ENCODE measurements at regions not wholly inside any gene's neighbourhood (a gene's known extent, or its start where the extent isn't known, plus 50 kb on each side); places are given as distances from the start of the nearest gene placed in this dataset.

DNA sequence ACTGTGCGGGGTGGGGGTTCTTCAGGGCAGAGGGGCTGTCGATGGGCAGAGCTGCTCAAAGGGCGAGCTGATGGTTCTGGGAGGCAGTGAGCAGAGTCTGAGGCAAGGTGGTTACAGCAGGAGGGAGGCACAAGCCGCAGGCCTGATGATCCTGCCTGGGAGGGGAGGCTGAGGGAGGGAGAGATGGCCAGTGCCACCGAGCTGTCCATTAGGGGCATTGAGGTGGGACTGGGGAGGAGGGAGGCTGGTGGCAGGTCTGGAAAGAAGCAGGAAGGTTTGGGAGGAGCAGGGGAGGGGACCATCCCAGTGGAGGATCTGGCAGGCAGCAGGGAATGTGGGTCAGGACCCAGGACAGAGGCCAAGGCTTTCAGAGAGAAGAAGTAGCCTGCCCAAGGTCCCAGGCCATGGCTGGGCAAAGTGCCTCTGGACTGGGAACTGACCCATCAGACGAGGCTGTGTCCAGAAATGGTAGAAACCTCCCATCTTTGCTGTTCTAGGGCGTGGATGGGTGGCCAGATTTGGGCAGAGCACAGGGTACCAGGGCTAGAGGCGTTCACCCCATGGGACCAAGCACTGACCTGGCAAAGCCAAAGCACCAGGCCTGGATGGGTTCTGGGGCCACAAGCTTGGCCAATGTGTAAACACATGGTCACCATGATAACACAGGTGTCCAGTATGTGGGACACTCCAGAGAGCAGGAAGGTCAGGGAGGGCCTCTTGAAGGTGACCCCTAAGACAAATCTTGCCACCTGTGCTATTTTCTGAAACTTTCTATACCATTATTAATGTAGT is 55.5 kb downstream of the INHBB start:
- DNase-seq: no peak
- TF ChIP-seq, protein P1, sequence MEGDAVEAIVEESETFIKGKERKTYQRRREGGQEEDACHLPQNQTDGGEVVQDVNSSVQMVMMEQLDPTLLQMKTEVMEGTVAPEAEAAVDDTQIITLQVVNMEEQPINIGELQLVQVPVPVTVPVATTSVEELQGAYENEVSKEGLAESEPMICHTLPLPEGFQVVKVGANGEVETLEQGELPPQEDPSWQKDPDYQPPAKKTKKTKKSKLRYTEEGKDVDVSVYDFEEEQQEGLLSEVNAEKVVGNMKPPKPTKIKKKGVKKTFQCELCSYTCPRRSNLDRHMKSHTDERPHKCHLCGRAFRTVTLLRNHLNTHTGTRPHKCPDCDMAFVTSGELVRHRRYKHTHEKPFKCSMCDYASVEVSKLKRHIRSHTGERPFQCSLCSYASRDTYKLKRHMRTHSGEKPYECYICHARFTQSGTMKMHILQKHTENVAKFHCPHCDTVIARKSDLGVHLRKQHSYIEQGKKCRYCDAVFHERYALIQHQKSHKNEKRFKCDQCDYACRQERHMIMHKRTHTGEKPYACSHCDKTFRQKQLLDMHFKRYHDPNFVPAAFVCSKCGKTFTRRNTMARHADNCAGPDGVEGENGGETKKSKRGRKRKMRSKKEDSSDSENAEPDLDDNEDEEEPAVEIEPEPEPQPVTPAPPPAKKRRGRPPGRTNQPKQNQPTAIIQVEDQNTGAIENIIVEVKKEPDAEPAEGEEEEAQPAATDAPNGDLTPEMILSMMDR (IDR thresholded peaks at IDR 0.05): no peak
- Mint-ChIP-seq H3K27me3 (ENCODE audit: low read depth, poor library complexity) (peaks cover 40% of the 10 kb centered on the region), H3K4me1 (peaks cover 19% of the 10 kb centered on the region), H3K27ac (no peak overlapping the region), H3K36me3 (ENCODE audit: low read depth) (no peaks in the 10 kb centered on the region), H3K4me3 (no peak overlapping the region), H3K9me3 (no peaks in the 10 kb centered on the region)

DNA sequence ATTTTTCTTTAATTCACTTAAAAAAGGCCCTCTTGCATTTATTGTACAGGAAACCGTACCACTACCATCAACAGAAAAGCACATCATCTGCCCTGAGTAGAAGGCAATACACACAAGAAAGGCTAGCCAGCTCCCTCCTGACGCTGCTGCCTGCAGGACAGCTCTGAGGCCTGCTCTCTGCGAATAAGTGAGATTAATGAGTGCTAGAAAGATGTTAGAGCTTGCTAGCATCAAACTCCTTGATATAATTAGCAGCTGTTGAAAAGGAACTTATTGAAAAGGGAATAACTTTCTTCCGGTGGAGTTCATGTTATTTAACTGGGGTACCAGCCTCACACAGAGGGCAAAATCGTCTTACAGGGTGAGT is 56.1 kb downstream of the INHBB start:
- DNase-seq: no peak
- Mint-ChIP-seq H3K9me3 (no peaks in the 10 kb centered on the region), H3K4me3 (no peak overlapping the region), H3K4me1 (peaks cover 13% of the 10 kb centered on the region), H3K36me3 (ENCODE audit: low read depth) (no peaks in the 10 kb centered on the region), H3K27ac (no peak overlapping the region), H3K27me3 (ENCODE audit: low read depth, poor library complexity) (peaks cover 40% of the 10 kb centered on the region)
- TF ChIP-seq, protein P1 (IDR thresholded peaks at IDR 0.05): no peak

DNA sequence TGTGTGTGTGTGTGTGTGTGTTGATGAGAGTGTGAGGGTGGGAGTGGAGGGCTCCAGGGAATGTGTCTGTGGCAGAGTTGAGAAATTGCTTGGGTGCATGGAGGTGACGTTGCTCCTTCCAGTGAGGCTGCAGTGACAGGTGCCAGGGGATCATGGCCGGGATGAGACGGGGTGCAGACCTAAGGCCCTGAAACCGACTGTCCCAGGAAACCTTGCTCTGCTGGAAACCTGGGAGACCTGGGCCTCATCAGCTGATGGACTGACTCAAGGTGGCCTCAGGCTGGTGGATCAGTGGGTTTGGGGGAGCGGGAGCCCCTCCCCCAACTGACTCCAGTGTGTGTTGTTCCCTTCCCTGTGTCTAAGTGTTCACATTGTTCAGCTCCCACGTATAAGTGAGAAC is 56.6 kb downstream of the INHBB start:
- TF ChIP-seq, protein P1 (IDR thresholded peaks at IDR 0.05): no peak
- Mint-ChIP-seq H3K27ac (no peak overlapping the region), H3K9me3 (peaks cover 2% of the 10 kb centered on the region), H3K4me3 (no peak overlapping the region), H3K27me3 (ENCODE audit: low read depth, poor library complexity) (peaks cover 37% of the 10 kb centered on the region), H3K4me1 (peaks cover 9% of the 10 kb centered on the region), H3K36me3 (ENCODE audit: low read depth) (no peaks in the 10 kb centered on the region)
- no peak for DNase-seq

DNA sequence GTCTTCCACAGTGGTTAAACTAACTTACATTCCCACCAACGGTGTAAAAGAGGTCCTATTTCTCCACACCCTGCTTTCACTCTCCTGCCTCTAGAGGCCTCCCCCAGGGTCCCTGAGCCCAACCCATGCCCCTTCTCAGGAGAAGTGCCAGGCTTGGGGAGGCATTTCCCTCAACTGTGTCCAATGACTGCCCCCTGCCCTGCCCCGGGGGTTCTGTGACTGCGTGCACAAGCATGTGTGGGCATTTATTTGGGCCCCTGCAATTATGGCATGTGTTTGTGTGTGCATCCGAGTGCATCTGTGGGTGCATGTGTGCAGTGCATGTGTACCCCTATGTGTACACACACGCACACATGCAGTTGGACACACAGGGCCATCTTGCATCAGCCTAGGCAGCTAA is 57.3 kb downstream of the INHBB start:
- peaks cover 36% of the 10 kb centered on the region for H3K27me3 Mint-ChIP-seq (ENCODE audit: low read depth, poor library complexity)
- H3K4me1 Mint-ChIP-seq: peaks cover 3% of the 10 kb centered on the region
- TF ChIP-seq, protein P1 (IDR thresholded peaks at IDR 0.05): no peak
- no peak overlapping the region for H3K4me3 Mint-ChIP-seq
- DNase-seq: no peak
- no peak overlapping the region for H3K27ac Mint-ChIP-seq
- H3K9me3 Mint-ChIP-seq: peaks cover 6% of the 10 kb centered on the region
- no peaks in the 10 kb centered on the region for H3K36me3 Mint-ChIP-seq (ENCODE audit: low read depth)

DNA sequence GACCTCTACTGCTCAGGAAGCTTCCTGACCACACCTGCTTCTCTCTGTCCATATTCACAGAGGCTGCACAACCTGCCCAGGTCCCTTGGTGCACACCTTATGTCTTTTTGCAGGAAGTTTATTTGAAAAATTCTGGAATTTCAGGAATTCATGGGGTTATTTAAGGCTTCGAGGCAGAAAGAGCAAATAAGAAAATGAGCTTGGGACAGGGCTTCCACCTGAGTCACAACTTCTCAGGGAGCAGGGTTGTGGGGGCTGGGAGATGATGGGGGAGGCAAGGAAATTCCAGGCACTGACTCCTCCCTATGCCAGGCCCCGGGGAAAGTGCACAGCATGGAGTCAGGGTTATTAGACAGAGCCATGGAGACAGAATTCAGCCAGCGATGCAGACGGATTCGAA is 57.7 kb downstream of the INHBB start:
- no peak overlapping the region for H3K4me3 Mint-ChIP-seq
- TF ChIP-seq, protein P1 (IDR thresholded peaks at IDR 0.05): no peak
- peaks cover 10% of the 10 kb centered on the region for H3K9me3 Mint-ChIP-seq
- no peaks in the 10 kb centered on the region for H3K36me3 Mint-ChIP-seq (ENCODE audit: low read depth)
- H3K4me1 Mint-ChIP-seq: no peaks in the 10 kb centered on the region
- no peak overlapping the region for H3K27ac Mint-ChIP-seq
- no peak for DNase-seq
- peaks cover 36% of the 10 kb centered on the region for H3K27me3 Mint-ChIP-seq (ENCODE audit: low read depth, poor library complexity)

DNA sequence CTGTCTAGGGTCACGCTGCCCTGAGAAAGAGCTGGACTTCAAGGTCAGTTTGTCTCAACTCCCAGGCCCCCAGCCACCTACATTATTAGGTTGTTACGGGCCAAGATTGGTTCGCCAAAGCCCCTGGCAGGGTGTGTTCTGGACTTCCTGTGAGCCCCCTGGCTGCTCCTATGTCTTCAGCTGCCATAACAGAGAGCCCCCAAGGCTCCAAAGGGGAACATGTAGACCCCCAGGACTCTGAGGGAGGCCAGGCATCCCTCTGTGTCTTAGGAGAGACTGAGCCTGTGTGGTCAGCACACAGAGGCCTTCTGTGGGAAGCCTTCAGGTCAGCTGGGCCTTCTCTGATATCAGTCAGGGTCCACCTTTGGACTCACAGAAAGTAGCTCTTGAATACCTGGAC is 58.3 kb downstream of the INHBB start:
- H3K27ac Mint-ChIP-seq: no peak overlapping the region
- no peaks in the 10 kb centered on the region for H3K36me3 Mint-ChIP-seq (ENCODE audit: low read depth)
- no peaks in the 10 kb centered on the region for H3K4me1 Mint-ChIP-seq
- H3K4me3 Mint-ChIP-seq: no peak overlapping the region
- H3K27me3 Mint-ChIP-seq (ENCODE audit: low read depth, poor library complexity): peaks cover 36% of the 10 kb centered on the region
- DNase-seq: no peak
- peaks cover 16% of the 10 kb centered on the region for H3K9me3 Mint-ChIP-seq
- TF ChIP-seq, protein P1 (IDR thresholded peaks at IDR 0.05): no peak
